ENCODE measurements at regions not wholly inside any gene's neighbourhood (a gene's known extent, or its start where the extent isn't known, plus 50 kb on each side); places are given as distances from the start of the nearest gene placed in this dataset.

GRCh38 chrX:46072791-46073190, 472.4 kb downstream of the ZNF674 start:
- in situ Hi-C loops (cut with HindIII; ENCODE audit: low pct_unique_long_range_greater_than_20kb, low sequenced_read_pairs) = no loop called here

GRCh38 chrX:46072372-46072771, 472.8 kb downstream of the ZNF674 start:
- ATAC-seq (no peak), DNase-seq (ENCODE audit: low read depth, low spot score) (no peak)
- POLR2A ChIA-PET = no interaction called here
- intact Hi-C loops (cut with micrococcal nuclease; ENCODE audit: unreplicated experiment) (no loop called here), in situ Hi-C loops (cut with HindIII; ENCODE audit: low pct_unique_long_range_greater_than_20kb, low sequenced_read_pairs) (no loop called here)
- Histone ChIP-seq H3K9me3 (ENCODE audit: control insufficient read depth, insufficient read depth, low read depth, low read length) (no peaks in the 10 kb centered on the region), H3K4me1 (ENCODE audit: control insufficient read depth, insufficient read depth, low read length) (no peaks in the 10 kb centered on the region), H3K36me3 (ENCODE audit: control insufficient read depth, insufficient read depth, low read length) (no peaks in the 10 kb centered on the region), H3K27ac (ENCODE audit: low read length) (no peak overlapping the region), H3K4me3 (ENCODE audit: low read depth in 2 of 2, low read length in 2 of 2) (no peak overlapping the region), H3K27me3 (ENCODE audit: control insufficient read depth, insufficient read depth, low read length) (no peaks in the 10 kb centered on the region)
- CTCF ChIA-PET = no interaction called here
- BruUV-seq (replicated peaks) = no TSS peak
- TF ChIP-seq SIN3A (IDR thresholded peaks at IDR 0.05; ENCODE audit: borderline replicate concordance, insufficient read depth, low read depth, low read length) = no peak
- no peak for TF ChIP-seq REST (IDR thresholded peaks at IDR 0.05; ENCODE audit: insufficient read depth in 1 of 2, low read depth in 2 of 2, low read length in 1 of 2)
- TF ChIP-seq TCF7L2 (IDR thresholded peaks at IDR 0.05; ENCODE audit: low read depth, low read length) = no peak
- TF ChIP-seq CTCF (IDR thresholded peaks at IDR 0.05) = no peak
- no peak for TF ChIP-seq POLR2AphosphoS5 (IDR thresholded peaks at IDR 0.05; ENCODE audit: low read depth, low read length)

More at GRCh38 chrX:46072791-46073190, 472.4 kb downstream of the ZNF674 start:
- H3K9me3 ChIP-seq (ENCODE audit: control insufficient read depth, insufficient read depth, low read depth, low read length) = no peaks in the 10 kb centered on the region
- intact Hi-C loops (cut with micrococcal nuclease; ENCODE audit: unreplicated experiment) = no loop called here
- H3K4me3 ChIP-seq (ENCODE audit: low read depth in 2 of 2, low read length in 2 of 2) = no peak overlapping the region
- ATAC-seq = no peak
- TF ChIP-seq CTCF (IDR thresholded peaks at IDR 0.05) (no peak), TCF7L2 (IDR thresholded peaks at IDR 0.05; ENCODE audit: low read depth, low read length) (no peak), POLR2AphosphoS5 (IDR thresholded peaks at IDR 0.05; ENCODE audit: low read depth, low read length) (no peak), SIN3A (IDR thresholded peaks at IDR 0.05; ENCODE audit: borderline replicate concordance, insufficient read depth, low read depth, low read length) (no peak), REST (IDR thresholded peaks at IDR 0.05; ENCODE audit: insufficient read depth in 1 of 2, low read depth in 2 of 2, low read length in 1 of 2) (no peak)
- no peak overlapping the region for H3K27ac ChIP-seq (ENCODE audit: low read length)
- POLR2A ChIA-PET = no interaction called here
- H3K27me3 ChIP-seq (ENCODE audit: control insufficient read depth, insufficient read depth, low read length) = no peaks in the 10 kb centered on the region
- CTCF ChIA-PET = no interaction called here
- no peak for DNase-seq (ENCODE audit: low read depth, low spot score)
- H3K36me3 ChIP-seq (ENCODE audit: control insufficient read depth, insufficient read depth, low read length) = no peaks in the 10 kb centered on the region
- no peaks in the 10 kb centered on the region for H3K4me1 ChIP-seq (ENCODE audit: control insufficient read depth, insufficient read depth, low read length)
- no TSS peak for BruUV-seq (replicated peaks)

Measured in Panc1 (cell line).